GM23338 (cell line): ENCODE measurements at regions not wholly inside any gene's neighbourhood (a gene's known extent, or its start where the extent isn't known, plus 50 kb on each side); places are given as distances from the start of the nearest gene placed in this dataset.

Source experiments
- ATAC-seq: fragments of 200-7000 bp; cut with Tn5 transposase; 3 replicates; pipeline ENCODE4 v1.9.1; 2020
- DNase-seq: peaks from one replicate; pipeline ENCODE4 v3.0.0-alpha.2; 2015; ENCODE audit warnings: low spot score
- H2AFZ ChIP-seq: fragments of 200-600 bp; sonication (generic); 2 replicates; pipeline ENCODE4 v1.8.0; 2016; ENCODE audit warnings: antibody characterized with exemption, mild to moderate bottlenecking, moderate library complexity
- H3F3A ChIP-seq: fragments of 200-600 bp; sonication (generic); replicated peaks from 2 replicates; pipeline ENCODE4 v1.8.0; 2017; ENCODE audit warnings: antibody characterized with exemption, mixed run types, low read depth
- H3K27ac ChIP-seq: fragments of 200-600 bp; sonication (generic); 2 replicates; pipeline ENCODE4 v1.6.1; 2016; ENCODE audit warnings: low read depth
- H3K27me3 ChIP-seq: fragments of 200-600 bp; sonication (generic); 2 replicates; pipeline ENCODE4 v1.8.0; 2016; ENCODE audit warnings: mild to moderate bottlenecking, mixed run types, moderate library complexity; ENCODE audit not compliant: insufficient read depth
- H3K36me3 ChIP-seq: fragments of 200-600 bp; sonication (generic); 2 replicates; pipeline ENCODE4 v1.8.0; 2016; ENCODE audit warnings: mild to moderate bottlenecking; ENCODE audit not compliant: insufficient read depth
- H3K4me1 ChIP-seq: fragments of 200-600 bp; sonication (generic); 2 replicates; pipeline ENCODE4 v1.8.0; 2016; ENCODE audit warnings: mild to moderate bottlenecking, moderate library complexity; ENCODE audit not compliant: insufficient read depth
- H3K4me2 ChIP-seq: fragments of 200-600 bp; sonication (generic); 2 replicates; pipeline ENCODE4 v1.7.1; 2017; ENCODE audit warnings: mixed run types
- H3K4me3 ChIP-seq: fragments of 200-600 bp; sonication (generic); 2 replicates; pipeline ENCODE4 v1.6.1; 2016; ENCODE audit warnings: mixed run types
- H3K79me2 ChIP-seq: fragments of 200-600 bp; sonication (generic); replicated peaks from 2 replicates; pipeline ENCODE4 v1.8.0; 2017; ENCODE audit warnings: mild to moderate bottlenecking; ENCODE audit not compliant: insufficient read depth
- H3K9me2 ChIP-seq: fragments of 200-600 bp; sonication (generic); 2 replicates; pipeline ENCODE4 v1.8.0; 2017; ENCODE audit not compliant: insufficient read depth
- H4K20me1 ChIP-seq: fragments of 200-600 bp; sonication (generic); replicated peaks from 2 replicates; pipeline ENCODE4 v1.8.0; 2017; ENCODE audit warnings: mild to moderate bottlenecking; ENCODE audit not compliant: insufficient read depth
- H3K27ac Mint-ChIP-seq: 2 replicates; pipeline ENCODE4 v1.8.0; 2020; ENCODE audit warnings: inconsistent platforms, mild to moderate bottlenecking, moderate library complexity, mixed read lengths
- H3K27me3 Mint-ChIP-seq: 3 replicates; pipeline ENCODE4 v1.8.0; 2022; ENCODE audit warnings: low read depth, mild to moderate bottlenecking, moderate library complexity, mixed read lengths, inconsistent platforms; ENCODE audit not compliant: insufficient read depth, poor library complexity
- H3K36me3 Mint-ChIP-seq: 3 replicates; pipeline ENCODE4 v1.8.0; 2021; ENCODE audit warnings: low read depth, mild to moderate bottlenecking, inconsistent platforms, moderate library complexity, mixed read lengths
- H3K4me1 Mint-ChIP-seq: 3 replicates; pipeline ENCODE4 v1.8.0; 2020; ENCODE audit warnings: mild to moderate bottlenecking, inconsistent platforms, mixed read lengths
- H3K4me3 Mint-ChIP-seq: 3 replicates; pipeline ENCODE4 v1.8.0; 2021; ENCODE audit warnings: moderate library complexity, mild to moderate bottlenecking, inconsistent platforms, mixed read lengths
- H3K9me3 Mint-ChIP-seq: 3 replicates; pipeline ENCODE4 v1.8.0; 2020; ENCODE audit warnings: moderate library complexity, mild to moderate bottlenecking, inconsistent platforms, mixed read lengths
- CREB1 ChIP-seq: fragments of 250-450 bp; sonication (Bioruptor Pico); IDR thresholded peaks from 2 replicates; pipeline ENCODE4 v1.5.0; 2020; ENCODE audit warnings: low read depth, mild to moderate bottlenecking, moderate library complexity
- ETS1 ChIP-seq: IDR thresholded peaks from 2 replicates; pipeline ENCODE4 v1.6.1; 2016; ENCODE audit warnings: antibody characterized with exemption
- EZH2phosphoT487 ChIP-seq: fragments of 200-600 bp; sonication (generic); IDR thresholded peaks from one replicate; pipeline ENCODE4 v1.8.1; 2018; ENCODE audit warnings: antibody characterized with exemption; ENCODE audit not compliant: unreplicated experiment
- POLR2AphosphoS5 ChIP-seq: IDR thresholded peaks from 2 replicates; pipeline ENCODE4 v1.6.1; 2016; ENCODE audit warnings: antibody characterized with exemption, low read depth
- ZNF114 ChIP-seq: fragments of 250-450 bp; sonication (Bioruptor Pico); IDR thresholded peaks from 2 replicates; pipeline ENCODE4 v1.5.0; 2020; ENCODE audit warnings: mild to moderate bottlenecking, moderate library complexity
- ZNF331 ChIP-seq: fragments of 250-450 bp; sonication (Bioruptor Pico); IDR thresholded peaks from 2 replicates; pipeline ENCODE4 v1.5.0; 2020; ENCODE audit warnings: low read depth, mild to moderate bottlenecking, moderate library complexity
- ZNF462 ChIP-seq: fragments of 250-450 bp; sonication (Bioruptor Pico); IDR thresholded peaks from 2 replicates; pipeline ENCODE4 v1.5.0; 2020; ENCODE audit warnings: mild to moderate bottlenecking, moderate library complexity

- no peak for TF ChIP-seq ZNF462
- TF ChIP-seq ZNF114 (CRISPR knock-in tag) = no peak
- TF ChIP-seq CREB1 (CRISPR knock-in tag) = no peak
- TF ChIP-seq EZH2phosphoT487 = no peak
- no peak for TF ChIP-seq ETS1
- TF ChIP-seq ZNF331 (CRISPR knock-in tag) = no peak
Observed at GRCh38 chr11:95387325-95387724, 156.3 kb upstream of the SESN3 start (continued).

GRCh38 chr11:95385577-95385976 lies 154.6 kb upstream of the SESN3 start:
- Mint-ChIP-seq H3K36me3 (no peaks in the 10 kb centered on the region), H3K27me3 (peaks cover 2% of the 10 kb centered on the region)
- no peak for TF ChIP-seq ZNF331 (CRISPR knock-in tag)
- no peak for TF ChIP-seq POLR2AphosphoS5
- no peak for TF ChIP-seq ETS1
- TF ChIP-seq ZNF462 = no peak
- no peak for TF ChIP-seq ZNF114 (CRISPR knock-in tag)
- no peak for TF ChIP-seq CREB1 (CRISPR knock-in tag)

More at GRCh38 chr11:95385577-95385976, 154.6 kb upstream of the SESN3 start:
- Mint-ChIP-seq H3K9me3 (no peaks in the 10 kb centered on the region), H3K27ac (no peak overlapping the region), H3K4me1 (peaks cover 6% of the 10 kb centered on the region; the same call in 2 of the 3 replicates), H3K4me3 (no peak overlapping the region)
- no peaks in the 10 kb centered on the region for H3F3A ChIP-seq
- H3K4me2 ChIP-seq = no peak overlapping the region
- H3K36me3 ChIP-seq = no peaks in the 10 kb centered on the region
- no peaks in the 10 kb centered on the region for H3K4me1 ChIP-seq
- H3K27ac ChIP-seq = no peak overlapping the region
- no peaks in the 10 kb centered on the region; the same call in 1 of the 2 replicates for H3K9me2 ChIP-seq
- H3K27me3 ChIP-seq = no peaks in the 10 kb centered on the region
- no peaks in the 10 kb centered on the region for H4K20me1 ChIP-seq
- H3K4me3 ChIP-seq = no peak overlapping the region
- DNase-seq = no peak
- H2AFZ ChIP-seq = no peak overlapping the region
- ATAC-seq = no peak
- H3K79me2 ChIP-seq = no peaks in the 10 kb centered on the region
